GM21737 (cell line): ENCODE measurements at regions not wholly inside any gene's neighbourhood (a gene's known extent, or its start where the extent isn't known, plus 50 kb on each side); places are given as distances from the start of the nearest gene placed in this dataset.

ENCODE experiments used
- ATAC-seq: cut with Tn5 transposase; IDR thresholded peaks from one replicate; pipeline ENCODE4 v1.9.1; 2021; ENCODE audit warnings: mild to moderate bottlenecking, moderate library complexity; ENCODE audit not compliant: unreplicated experiment

- no peak for ATAC-seq
Measured at GRCh38 chr4:1543561-1543960, 137.3 kb upstream of the NKX1-1 start.

GRCh38 chr4:1542516-1543320 is 136.5 kb upstream of the NKX1-1 start:
- no peak for ATAC-seq

GRCh38 chr4:1542226-1542490 is 135.9 kb upstream of the NKX1-1 start:
- ATAC-seq, result no peak

- ATAC-seq, result no peak
Measured at GRCh38 chr4:1541449-1542225, 135.4 kb upstream of the NKX1-1 start.

- ATAC-seq, result no peak
Measured at GRCh38 chr4:1540601-1541375, 134.5 kb upstream of the NKX1-1 start.

- ATAC-seq, result no peak
Measured at GRCh38 chr4:1539859-1540600, 133.8 kb upstream of the NKX1-1 start.

GRCh38 chr4:1538941-1539772 is 132.9 kb upstream of the NKX1-1 start:
- ATAC-seq, result no peak

GRCh38 chr4:1538096-1538410 is 131.8 kb upstream of the NKX1-1 start:
- ATAC-seq, result no peak

GRCh38 chr4:1537410-1538095 is 131.3 kb upstream of the NKX1-1 start:
- ATAC-seq, result no peak

GRCh38 chr4:1536579-1537409 is 130.6 kb upstream of the NKX1-1 start:
- ATAC-seq, result no peak

GRCh38 chr4:1535926-1536578 is 129.8 kb upstream of the NKX1-1 start:
- ATAC-seq, result no peak

- no peak for ATAC-seq
Measured at GRCh38 chr4:1534876-1535526, 128.8 kb upstream of the NKX1-1 start.

GRCh38 chr4:1534095-1534872 is 128.0 kb upstream of the NKX1-1 start:
- ATAC-seq, result no peak

- no peak for ATAC-seq
Measured at GRCh38 chr4:1533501-1534064, 127.3 kb upstream of the NKX1-1 start.

- no peak for ATAC-seq
Measured at GRCh38 chr4:1532549-1533395, 126.5 kb upstream of the NKX1-1 start.
